Vagina (tissue), 2 donors: ENCODE measurements at regions not wholly inside any gene's neighbourhood (a gene's known extent, or its start where the extent isn't known, plus 50 kb on each side); places are given as distances from the start of the nearest gene placed in this dataset.

Experiments used
- DNase-seq, 2 donors: peaks; one replicate each; pipeline ENCODE4 v3.0.0-alpha.2; 2017; ENCODE audit errors: extremely low spot score in 2 of 2
- H3K27ac ChIP-seq: fragments of 200-600 bp; sonication (generic); one replicate; pipeline ENCODE4 v1.5.1; 2019
- H3K27me3 ChIP-seq: fragments of 200-600 bp; sonication (generic); one replicate; pipeline ENCODE4 v1.5.1; 2019
- H3K36me3 ChIP-seq, 2 donors: fragments of 200-600 bp; sonication (generic); one replicate each; pipeline ENCODE4 v1.5.1; 2017 to 2019
- H3K4me1 ChIP-seq: fragments of 200-600 bp; sonication (generic); one replicate; pipeline ENCODE4 v1.5.1; 2019
- H3K4me3 ChIP-seq, 2 donors: fragments of 200-600 bp; sonication (generic); 1 replicate in 1 of 2; 2 replicates in 1 of 2; pipeline ENCODE4 v1.5.1; 2016 to 2019
- H3K9me3 ChIP-seq: fragments of 200-600 bp; sonication (generic); one replicate; pipeline ENCODE4 v1.5.1; 2019
- POLR2A ChIP-seq, 2 donors: fragments of 450-650 bp; IDR thresholded peaks; one replicate each; pipeline ENCODE4 v1.6.1; 2017; ENCODE audit warnings: antibody characterized with exemption in 2 of 2, mild to moderate bottlenecking in 2 of 2, moderate library complexity in 2 of 2
- POLR2AphosphoS5 ChIP-seq, 2 donors: sonication (generic); formaldehyde crosslinking; IDR thresholded peaks; one replicate each; pipeline ENCODE4 v1.9.0; 2017; ENCODE audit warnings: antibody characterized with exemption in 2 of 2, mild to moderate bottlenecking in 2 of 2, low read depth in 1 of 2; ENCODE audit not compliant: insufficient read depth in 1 of 2
- intact Hi-C: fragments of 100-400 bp; cut with DNase I; formaldehyde crosslinking; loops from one replicate; pipeline ENCODE4 v1.15.1; 2023
- TF ChIP-seq, protein P1 (sequence below), 3 experiments: fragments of 450-650 bp in 2 of 3; fragments of 200-600 bp in 1 of 3; sonication (generic) in 1 of 3; IDR thresholded peaks; one replicate each; pipeline ENCODE4 v1.5.1; 2017 to 2019; ENCODE audit warnings: antibody characterized with exemption in 3 of 3, mild to moderate bottlenecking in 2 of 3, moderate library complexity in 2 of 3

DNA sequence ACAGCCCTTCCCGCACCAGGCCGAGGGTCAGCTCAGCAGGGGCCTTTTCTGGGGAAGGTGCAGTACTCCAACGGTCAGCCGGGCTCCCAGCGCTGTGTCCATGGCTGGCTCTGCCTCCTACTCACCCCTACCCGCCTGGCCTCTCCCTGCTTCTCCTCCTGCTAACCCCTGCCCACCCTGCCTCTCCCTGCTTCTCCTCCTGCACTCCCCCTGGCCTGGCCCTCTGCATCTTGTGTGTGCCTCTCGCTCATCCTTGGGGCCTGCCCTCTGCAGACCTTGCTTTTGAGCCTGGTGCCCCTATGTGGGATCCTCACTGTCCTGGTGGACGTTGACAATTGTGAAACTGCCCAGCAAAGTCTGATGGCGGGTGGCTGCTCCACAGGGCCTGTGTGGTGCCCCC lies 274.6 kb upstream of the IRX2 start:
- H3K4me1 ChIP-seq = no peaks in the 10 kb centered on the region
- H3K4me3 ChIP-seq = no peak overlapping the region
- peak; percentile 78 to 90 for DNase-seq
- H3K9me3 ChIP-seq = no peaks in the 10 kb centered on the region
- H3K36me3 ChIP-seq = no peaks in the 10 kb centered on the region
- H3K27ac ChIP-seq = no peak overlapping the region
- intact Hi-C loops = no loop called here
- no peaks in the 10 kb centered on the region for H3K27me3 ChIP-seq
- TF ChIP-seq, protein P1, sequence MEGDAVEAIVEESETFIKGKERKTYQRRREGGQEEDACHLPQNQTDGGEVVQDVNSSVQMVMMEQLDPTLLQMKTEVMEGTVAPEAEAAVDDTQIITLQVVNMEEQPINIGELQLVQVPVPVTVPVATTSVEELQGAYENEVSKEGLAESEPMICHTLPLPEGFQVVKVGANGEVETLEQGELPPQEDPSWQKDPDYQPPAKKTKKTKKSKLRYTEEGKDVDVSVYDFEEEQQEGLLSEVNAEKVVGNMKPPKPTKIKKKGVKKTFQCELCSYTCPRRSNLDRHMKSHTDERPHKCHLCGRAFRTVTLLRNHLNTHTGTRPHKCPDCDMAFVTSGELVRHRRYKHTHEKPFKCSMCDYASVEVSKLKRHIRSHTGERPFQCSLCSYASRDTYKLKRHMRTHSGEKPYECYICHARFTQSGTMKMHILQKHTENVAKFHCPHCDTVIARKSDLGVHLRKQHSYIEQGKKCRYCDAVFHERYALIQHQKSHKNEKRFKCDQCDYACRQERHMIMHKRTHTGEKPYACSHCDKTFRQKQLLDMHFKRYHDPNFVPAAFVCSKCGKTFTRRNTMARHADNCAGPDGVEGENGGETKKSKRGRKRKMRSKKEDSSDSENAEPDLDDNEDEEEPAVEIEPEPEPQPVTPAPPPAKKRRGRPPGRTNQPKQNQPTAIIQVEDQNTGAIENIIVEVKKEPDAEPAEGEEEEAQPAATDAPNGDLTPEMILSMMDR (IDR thresholded peaks at IDR 0.05) = no peak
- TF ChIP-seq POLR2A (IDR thresholded peaks at IDR 0.05) (no peak), POLR2AphosphoS5 (IDR thresholded peaks at IDR 0.05; ENCODE audit: insufficient read depth in 1 of 2, low read depth in 1 of 2) (no peak)

DNA sequence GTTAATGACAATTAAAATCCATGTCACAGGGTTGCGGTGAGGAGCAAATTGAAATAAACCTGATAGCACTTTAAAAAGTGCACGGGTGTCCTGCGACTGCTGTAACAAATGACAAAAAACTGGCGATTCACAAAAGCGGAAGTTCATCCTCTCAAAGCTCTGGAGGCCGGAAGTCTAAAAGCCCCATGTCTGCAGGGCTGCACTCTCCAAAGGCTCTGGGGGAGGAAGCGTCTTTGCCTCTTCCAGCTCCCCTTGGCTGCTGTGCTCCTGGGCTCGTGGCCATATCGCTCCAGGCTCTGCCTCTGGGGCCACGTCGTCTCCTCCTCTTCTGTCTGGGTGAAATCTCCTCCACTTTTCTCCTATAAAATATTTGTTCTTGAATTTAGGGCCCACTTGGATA lies 273.9 kb upstream of the IRX2 start:
- TF ChIP-seq POLR2AphosphoS5 (IDR thresholded peaks at IDR 0.05; ENCODE audit: insufficient read depth in 1 of 2, low read depth in 1 of 2) (no peak), POLR2A (IDR thresholded peaks at IDR 0.05) (no peak)
- TF ChIP-seq, protein P1 (IDR thresholded peaks at IDR 0.05) = no peak
- H3K9me3 ChIP-seq = no peaks in the 10 kb centered on the region
- intact Hi-C loops = no loop called here
- H3K4me1 ChIP-seq = no peaks in the 10 kb centered on the region
- no peaks in the 10 kb centered on the region for H3K27me3 ChIP-seq
- no peaks in the 10 kb centered on the region for H3K36me3 ChIP-seq
- H3K4me3 ChIP-seq = no peak overlapping the region
- no peak overlapping the region for H3K27ac ChIP-seq
- DNase-seq = peak in 1 of 2 donors; percentile 16

DNA sequence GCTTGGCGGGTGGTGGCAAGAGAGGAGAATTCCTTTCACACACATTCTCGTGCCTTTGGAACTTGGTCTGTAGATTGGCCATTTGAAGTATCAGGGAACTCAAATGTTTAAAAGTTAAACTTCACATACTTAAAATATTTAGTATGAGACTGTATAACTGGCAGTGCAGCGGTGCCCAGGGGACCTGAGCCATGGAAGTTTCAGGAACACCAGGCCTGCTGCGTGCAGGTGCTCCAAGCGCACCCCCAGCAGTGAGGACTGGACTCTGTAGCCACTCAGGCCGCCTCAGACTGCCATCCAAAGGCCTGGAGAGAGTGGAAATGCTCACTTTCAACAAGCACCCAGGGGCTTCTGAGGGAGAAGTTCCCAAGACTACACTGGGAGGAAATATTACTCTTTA lies 273.5 kb upstream of the IRX2 start:
- no peaks in the 10 kb centered on the region for H3K36me3 ChIP-seq
- H3K27ac ChIP-seq = no peak overlapping the region
- no peaks in the 10 kb centered on the region for H3K9me3 ChIP-seq
- no peaks in the 10 kb centered on the region for H3K4me1 ChIP-seq
- TF ChIP-seq, protein P1 (IDR thresholded peaks at IDR 0.05) = no peak
- TF ChIP-seq POLR2AphosphoS5 (IDR thresholded peaks at IDR 0.05; ENCODE audit: insufficient read depth in 1 of 2, low read depth in 1 of 2) = no peak
- TF ChIP-seq POLR2A (IDR thresholded peaks at IDR 0.05) = no peak
- peak in 1 of 2 donors; percentile 64 for DNase-seq
- no peaks in the 10 kb centered on the region for H3K27me3 ChIP-seq
- intact Hi-C loops = no loop called here
- no peak overlapping the region for H3K4me3 ChIP-seq

DNA sequence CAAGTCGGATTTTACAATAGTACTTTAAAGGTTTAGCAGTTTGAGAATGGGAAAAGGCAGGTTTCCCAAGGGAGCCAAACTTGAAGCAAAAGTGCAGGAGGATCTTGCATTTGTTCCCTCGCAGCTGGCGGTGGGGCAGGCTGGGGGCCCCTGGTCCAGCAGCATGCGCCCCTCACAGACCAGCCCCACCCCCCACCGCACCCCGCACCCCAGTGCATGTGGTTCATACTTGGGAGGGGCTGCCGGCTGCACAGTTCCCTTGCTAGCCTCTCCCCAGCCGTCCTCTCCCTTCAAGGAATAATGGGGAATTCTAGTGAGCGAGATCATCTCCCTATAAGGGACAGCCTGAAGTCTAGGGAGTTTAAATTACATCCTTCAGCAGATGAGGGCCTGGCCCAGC lies 273.1 kb upstream of the IRX2 start:
- Histone ChIP-seq H3K4me1 (no peaks in the 10 kb centered on the region), H3K4me3 (no peak overlapping the region), H3K36me3 (no peaks in the 10 kb centered on the region), H3K27me3 (no peaks in the 10 kb centered on the region), H3K9me3 (no peaks in the 10 kb centered on the region), H3K27ac (no peak overlapping the region)
- TF ChIP-seq POLR2A (IDR thresholded peaks at IDR 0.05) (no peak), POLR2AphosphoS5 (IDR thresholded peaks at IDR 0.05; ENCODE audit: insufficient read depth in 1 of 2, low read depth in 1 of 2) (no peak)
- TF ChIP-seq, protein P1 (IDR thresholded peaks at IDR 0.05) = no peak
- DNase-seq = no peak
- intact Hi-C loops = no loop called here

DNA sequence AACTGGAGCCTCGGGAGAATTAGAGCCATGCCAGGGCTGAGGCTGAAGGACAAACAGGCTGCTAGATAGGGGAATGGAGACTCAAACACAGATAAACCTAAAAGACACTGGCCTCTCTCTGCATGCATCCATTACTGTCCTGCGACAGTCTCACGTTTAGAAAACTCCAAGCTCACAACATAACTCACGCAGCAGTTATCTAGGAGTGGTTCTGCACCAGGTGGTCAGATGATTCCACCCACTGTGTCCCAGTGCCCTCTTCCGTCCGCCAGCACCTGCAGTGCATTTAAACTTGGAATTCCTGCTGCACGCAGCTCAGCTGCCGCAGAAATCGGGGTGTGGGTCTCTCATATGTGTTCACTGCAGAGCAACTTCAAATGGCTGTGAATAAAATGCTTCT lies 272.6 kb upstream of the IRX2 start:
- Histone ChIP-seq H3K4me1 (no peaks in the 10 kb centered on the region), H3K9me3 (no peaks in the 10 kb centered on the region), H3K27ac (no peak overlapping the region), H3K27me3 (no peaks in the 10 kb centered on the region), H3K4me3 (no peak overlapping the region), H3K36me3 (no peaks in the 10 kb centered on the region)
- TF ChIP-seq POLR2AphosphoS5 (IDR thresholded peaks at IDR 0.05; ENCODE audit: insufficient read depth in 1 of 2, low read depth in 1 of 2) (no peak), POLR2A (IDR thresholded peaks at IDR 0.05) (no peak)
- TF ChIP-seq, protein P1 (IDR thresholded peaks at IDR 0.05) = no peak
- intact Hi-C loops = no loop called here
- DNase-seq = peak in 1 of 2 donors; percentile 84
